Uterus (tissue), 3 donors: ENCODE measurements at regions not wholly inside any gene's neighbourhood (a gene's known extent, or its start where the extent isn't known, plus 50 kb on each side); places are given as distances from the start of the nearest gene placed in this dataset.

ENCODE experiments used
- DNase-seq, 2 donors: peaks; one replicate each; pipeline ENCODE4 v3.0.0-alpha.2; 2019 to 2020
- H3K27ac ChIP-seq, 2 donors: fragments of 200-600 bp; sonication (generic); 1 replicate in 1 of 2; 2 replicates in 1 of 2; pipeline ENCODE4 v1.5.1; 2016 to 2018
- H3K27me3 ChIP-seq, 2 donors: fragments of 200-600 bp; sonication (generic); one replicate each; pipeline ENCODE4 v1.5.1; 2018 to 2019; ENCODE audit warnings: control low read depth in 1 of 2
- H3K36me3 ChIP-seq, 2 donors: fragments of 200-600 bp; sonication (generic); one replicate each; pipeline ENCODE4 v1.5.1; 2019; ENCODE audit warnings: control low read depth in 1 of 2
- H3K4me1 ChIP-seq, 2 donors: fragments of 200-600 bp; sonication (generic); one replicate each; pipeline ENCODE4 v1.5.1; 2018 to 2019; ENCODE audit warnings: control low read depth in 1 of 2
- H3K4me3 ChIP-seq, 2 donors: fragments of 200-600 bp; sonication (generic); 1 replicate in 1 of 2; 2 replicates in 1 of 2; pipeline ENCODE4 v1.5.1; 2018 to 2019; ENCODE audit warnings: mild to moderate bottlenecking in 1 of 2
- H3K9me3 ChIP-seq, 2 donors: fragments of 200-600 bp; sonication (generic); one replicate each; pipeline ENCODE4 v1.5.1; 2019; ENCODE audit warnings: control low read depth in 1 of 2
- CTCF ChIP-seq, 4 experiments: fragments of 200-600 bp in 2 of 4; fragments of 450-650 bp in 2 of 4; sonication (generic) in 2 of 4; IDR thresholded peaks; one replicate each; pipeline ENCODE4 v1.5.1; 2016 to 2019; ENCODE audit warnings: antibody characterized with exemption in 4 of 4, mild to moderate bottlenecking in 2 of 4, moderate library complexity in 1 of 4
- POLR2A ChIP-seq, 2 donors: fragments of 450-650 bp; IDR thresholded peaks; one replicate each; pipeline ENCODE4 v1.6.1; 2016; ENCODE audit warnings: antibody characterized with exemption in 2 of 2, mild to moderate bottlenecking in 1 of 2, moderate library complexity in 1 of 2
- intact Hi-C: fragments of 100-400 bp; cut with DNase I; formaldehyde crosslinking; loops from one replicate; pipeline ENCODE4 v1.15.1; 2023; ENCODE audit warnings: low total_unique reads
- donor health status: DM: yes; HTN: yes; CAD: no.

- Histone ChIP-seq H3K27me3 (no peaks in the 10 kb centered on the region), H3K9me3 (no peaks in the 10 kb centered on the region), H3K36me3 (no peaks in the 10 kb centered on the region), H3K4me3 (no peak overlapping the region), H3K27ac (no peak overlapping the region), H3K4me1 (no peaks in the 10 kb centered on the region)
- intact Hi-C loops, result no loop called here
- no peak for DNase-seq
- TF ChIP-seq POLR2A (IDR thresholded peaks at IDR 0.05) (no peak), CTCF (IDR thresholded peaks at IDR 0.05) (no peak)
These were observed 846.6 kb downstream of the SI start for GRCh38 chr3:164231718-164232117.

DNA sequence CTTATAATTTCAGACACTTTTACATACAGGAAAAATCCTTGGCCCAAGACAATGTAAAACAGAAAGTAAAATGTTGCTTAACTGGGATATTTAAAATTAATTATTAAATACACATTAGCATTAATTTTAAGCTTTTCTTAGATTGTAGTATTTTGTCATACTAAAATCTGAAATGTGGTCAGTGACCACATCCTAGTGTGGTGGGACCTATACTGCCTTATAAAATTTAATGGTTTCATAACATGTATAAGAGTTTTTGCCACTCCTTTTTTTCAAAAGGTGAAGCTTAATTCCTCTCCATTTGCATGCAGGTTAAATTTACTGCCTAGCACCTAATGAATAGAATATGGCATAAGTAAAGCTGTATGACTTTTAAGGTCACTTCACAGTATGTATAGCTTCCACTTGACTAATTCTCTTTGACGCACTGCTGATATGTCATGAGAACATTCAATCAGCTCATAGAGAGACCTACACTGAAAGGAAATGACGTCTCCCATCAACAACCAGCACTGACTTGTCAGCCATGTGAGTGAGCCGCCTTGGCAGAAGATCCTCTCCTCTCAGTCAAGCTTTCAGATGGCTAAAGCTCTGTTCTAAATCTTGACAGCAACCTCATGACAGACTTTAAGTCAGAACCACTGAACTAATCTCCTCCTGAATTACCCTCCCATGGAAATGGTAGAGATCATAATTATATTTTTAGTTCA is 847.8 kb downstream of the SI start:
- DNase-seq, result no peak
- Histone ChIP-seq H3K36me3 (no peaks in the 10 kb centered on the region), H3K27ac (no peak overlapping the region), H3K4me3 (no peak overlapping the region), H3K9me3 (no peaks in the 10 kb centered on the region), H3K27me3 (no peaks in the 10 kb centered on the region), H3K4me1 (no peaks in the 10 kb centered on the region)
- TF ChIP-seq CTCF (IDR thresholded peaks at IDR 0.05) (no peak), POLR2A (IDR thresholded peaks at IDR 0.05) (no peak)
- intact Hi-C loops, result no loop called here

GRCh38 chr3:164224126-164224525 is 854.2 kb downstream of the SI start:
- intact Hi-C loops, result no loop called here
- no peaks in the 10 kb centered on the region for H3K36me3 ChIP-seq
- no peaks in the 10 kb centered on the region for H3K27me3 ChIP-seq
- H3K4me3 ChIP-seq, result no peak overlapping the region
- no peak for DNase-seq
- H3K9me3 ChIP-seq, result no peaks in the 10 kb centered on the region
- no peaks in the 10 kb centered on the region for H3K4me1 ChIP-seq
- H3K27ac ChIP-seq, result no peak overlapping the region
- TF ChIP-seq POLR2A (IDR thresholded peaks at IDR 0.05) (no peak), CTCF (IDR thresholded peaks at IDR 0.05) (no peak)

- H3K9me3 ChIP-seq, result no peaks in the 10 kb centered on the region
- TF ChIP-seq CTCF (IDR thresholded peaks at IDR 0.05), result no peak
- no peak for TF ChIP-seq POLR2A (IDR thresholded peaks at IDR 0.05)
- H3K4me3 ChIP-seq, result no peak overlapping the region
- H3K27ac ChIP-seq, result no peak overlapping the region
- H3K4me1 ChIP-seq, result no peaks in the 10 kb centered on the region
- DNase-seq, result no peak
- intact Hi-C loops, result no loop called here
- no peaks in the 10 kb centered on the region for H3K27me3 ChIP-seq
- H3K36me3 ChIP-seq, result no peaks in the 10 kb centered on the region
These were observed 856.1 kb downstream of the SI start for GRCh38 chr3:164222197-164222596.

GRCh38 chr3:164221297-164221696 is 857.0 kb downstream of the SI start:
- no peak for TF ChIP-seq CTCF (IDR thresholded peaks at IDR 0.05)
- TF ChIP-seq POLR2A (IDR thresholded peaks at IDR 0.05), result no peak
- Histone ChIP-seq H3K9me3 (no peaks in the 10 kb centered on the region), H3K4me3 (no peak overlapping the region), H3K36me3 (no peaks in the 10 kb centered on the region), H3K27ac (no peak overlapping the region), H3K4me1 (no peaks in the 10 kb centered on the region), H3K27me3 (no peaks in the 10 kb centered on the region)
- intact Hi-C loops, result no loop called here
- no peak for DNase-seq
